Endodermal cell (in vitro differentiated cells): ENCODE measurements at regions not wholly inside any gene's neighbourhood (a gene's known extent, or its start where the extent isn't known, plus 50 kb on each side); places are given as distances from the start of the nearest gene placed in this dataset.

Source experiments
- DNase-seq: peaks from one replicate; pipeline ENCODE4 v3.0.0-alpha.2; 2017
- H3K27ac ChIP-seq: 2 replicates; pipeline ENCODE4 v1.5.1; 2013; ENCODE audit warnings: mild to moderate bottlenecking, low read depth, low read length, moderate library complexity
- H3K27me3 ChIP-seq: 2 replicates; pipeline ENCODE4 v1.6.1; 2013; ENCODE audit warnings: mild to moderate bottlenecking, low read length, moderate library complexity; ENCODE audit not compliant: insufficient read depth, control insufficient read depth, poor library complexity, severe bottlenecking
- H3K36me3 ChIP-seq: 2 replicates; pipeline ENCODE4 v1.7.0; 2013; ENCODE audit warnings: mild to moderate bottlenecking, low read length, moderate library complexity; ENCODE audit not compliant: control insufficient read depth, insufficient read depth
- H3K4me1 ChIP-seq: one replicate; pipeline ENCODE4 v1.7.0; 2013; ENCODE audit warnings: low read length; ENCODE audit not compliant: control insufficient read depth, insufficient read depth
- H3K4me3 ChIP-seq: 2 replicates; pipeline ENCODE4 v1.5.1; 2013; ENCODE audit warnings: mild to moderate bottlenecking, low read length, moderate library complexity
- H3K9ac ChIP-seq: 2 replicates; pipeline ENCODE4 v1.6.1; 2013; ENCODE audit warnings: mild to moderate bottlenecking, low read length, moderate library complexity; ENCODE audit not compliant: poor library complexity, severe bottlenecking; ENCODE audit errors: extremely low read depth
- H3K9me3 ChIP-seq: 2 replicates; pipeline ENCODE4 v1.6.1; 2013; ENCODE audit warnings: mild to moderate bottlenecking, low read length, moderate library complexity; ENCODE audit not compliant: control insufficient read depth
- H3K27ac Mint-ChIP-seq: 2 replicates; pipeline ENCODE4 v1.8.0; 2020; ENCODE audit warnings: mixed read lengths
- H3K27me3 Mint-ChIP-seq: 2 replicates; pipeline ENCODE4 v1.8.0; 2021; ENCODE audit warnings: mild to moderate bottlenecking, mixed read lengths; ENCODE audit not compliant: insufficient read depth
- H3K36me3 Mint-ChIP-seq: 2 replicates; pipeline ENCODE4 v1.8.0; 2020; ENCODE audit warnings: low read depth, mixed read lengths
- H3K4me1 Mint-ChIP-seq: 2 replicates; pipeline ENCODE4 v1.8.0; 2020; ENCODE audit warnings: mixed read lengths
- H3K4me3 Mint-ChIP-seq: 2 replicates; pipeline ENCODE4 v1.8.0; 2020; ENCODE audit warnings: mild to moderate bottlenecking, moderate library complexity, mixed read lengths
- H3K9me3 Mint-ChIP-seq: 2 replicates; pipeline ENCODE4 v1.8.0; 2020; ENCODE audit warnings: mild to moderate bottlenecking, mixed read lengths
- CTCF ChIP-seq: fragments of 200-600 bp; sonication (generic); conservative IDR thresholded peaks from 2 replicates; pipeline ENCODE4 v1.5.0; 2021; ENCODE audit warnings: antibody characterized with exemption, mild to moderate bottlenecking
- WGBS, 2 experiments: methylation state at CpG; one replicate each; pipeline versions ENCODE4 v1.1.5 to v1.1.7; 2013; ENCODE audit warnings: missing lambda C conversion rate in 2 of 2, mixed read lengths in 1 of 2; ENCODE audit not compliant: insufficient coverage in 1 of 2, insufficient read length in 1 of 2; 5-methylcytosine and 5-hydroxymethylcytosine counted together

- H3K9ac ChIP-seq = no peak overlapping the region
- no peaks in the 10 kb centered on the region for H3K36me3 ChIP-seq
- no peaks in the 10 kb centered on the region for H3K27me3 Mint-ChIP-seq
- H3K4me1 Mint-ChIP-seq = no peaks in the 10 kb centered on the region
- no peaks in the 10 kb centered on the region for H3K9me3 Mint-ChIP-seq
- 84% methylated on average over 3 of the region's 4 CpGs; no CpG with 5 or more reads in 1 of the 2 experiments for WGBS, 2 experiments
- no peaks in the 10 kb centered on the region for H3K4me1 ChIP-seq
- H3K27ac Mint-ChIP-seq = no peak overlapping the region
- H3K36me3 Mint-ChIP-seq = no peaks in the 10 kb centered on the region
- no peak overlapping the region for H3K27ac ChIP-seq
- no peak for TF ChIP-seq CTCF
- no peak overlapping the region for H3K4me3 ChIP-seq
- no peaks in the 10 kb centered on the region for H3K27me3 ChIP-seq
- no peak overlapping the region for H3K4me3 Mint-ChIP-seq
- no peaks in the 10 kb centered on the region for H3K9me3 ChIP-seq
- no peak for DNase-seq
Observed at GRCh38 chr10:59102394-59102793, 74.0 kb upstream of the PHYHIPL start.

GRCh38 chr10:59104186-59104585 lies 72.3 kb upstream of the PHYHIPL start:
- no peaks in the 10 kb centered on the region for H3K27me3 Mint-ChIP-seq
- no peak overlapping the region for H3K27ac Mint-ChIP-seq
- no peaks in the 10 kb centered on the region for H3K36me3 Mint-ChIP-seq

GRCh38 chr10:59106441-59106840 lies 70.0 kb upstream of the PHYHIPL start:
- H3K4me1 Mint-ChIP-seq = no peaks in the 10 kb centered on the region
- TF ChIP-seq CTCF = no peak
- WGBS, 2 experiments = 96 to 100% methylated on average over 1 of the region's 1 CpG
- Histone ChIP-seq H3K9me3 (no peaks in the 10 kb centered on the region), H3K27ac (no peak overlapping the region), H3K4me3 (no peak overlapping the region), H3K27me3 (no peaks in the 10 kb centered on the region), H3K4me1 (no peaks in the 10 kb centered on the region), H3K9ac (no peak overlapping the region), H3K36me3 (no peaks in the 10 kb centered on the region)
- no peaks in the 10 kb centered on the region for H3K36me3 Mint-ChIP-seq
- H3K9me3 Mint-ChIP-seq = no peaks in the 10 kb centered on the region
- H3K27ac Mint-ChIP-seq = no peak overlapping the region
- no peak for DNase-seq
- H3K27me3 Mint-ChIP-seq = no peaks in the 10 kb centered on the region
- no peak overlapping the region for H3K4me3 Mint-ChIP-seq

More at GRCh38 chr10:59104186-59104585, 72.3 kb upstream of the PHYHIPL start:
- WGBS, 2 experiments = 74 to 76% methylated on average over 4 of the region's 4 CpGs
- Histone ChIP-seq H3K27ac (no peak overlapping the region), H3K27me3 (no peaks in the 10 kb centered on the region), H3K36me3 (no peaks in the 10 kb centered on the region), H3K9ac (no peak overlapping the region), H3K9me3 (no peaks in the 10 kb centered on the region), H3K4me1 (no peaks in the 10 kb centered on the region), H3K4me3 (no peak overlapping the region)
- H3K4me3 Mint-ChIP-seq = no peak overlapping the region
- TF ChIP-seq CTCF = no peak
- no peaks in the 10 kb centered on the region for H3K9me3 Mint-ChIP-seq
- DNase-seq = no peak
- no peaks in the 10 kb centered on the region for H3K4me1 Mint-ChIP-seq
